Fibroblast of lung (primary cell): ENCODE measurements at regions not wholly inside any gene's neighbourhood (a gene's known extent, or its start where the extent isn't known, plus 50 kb on each side); places are given as distances from the start of the nearest gene placed in this dataset.

Experiments
- CTCF ChIP-seq, 2 donors: IDR thresholded peaks in 1 of 2; conservative IDR thresholded peaks in 1 of 2; 1 replicate in 1 of 2; 2 replicates in 1 of 2; pipeline ENCODE4 v1.5.1; 2011 to 2012; ENCODE audit warnings: low read length in 2 of 2, control low read depth in 1 of 2, inconsistent platforms in 1 of 2, low read depth in 1 of 2, mild to moderate bottlenecking in 1 of 2
- EZH2 ChIP-seq: IDR thresholded peaks from 2 replicates; pipeline ENCODE4 v1.5.1; 2012; ENCODE audit warnings: low read length, control low read depth, mild to moderate bottlenecking; ENCODE audit errors: missing control alignments

- no peak for TF ChIP-seq CTCF (conservative IDR thresholded peaks at IDR 0.05 in 1 of 2, IDR thresholded peaks at IDR 0.05 in 1 of 2; ENCODE audit: low read depth in 1 of 2, low read length in 2 of 2)
- TF ChIP-seq EZH2: no peak
Measured at GRCh38 chr12:126858560-126858959, 1408.4 kb upstream of the TMEM132C start.
